HCT116 (cell line): ENCODE measurements at regions not wholly inside any gene's neighbourhood (a gene's known extent, or its start where the extent isn't known, plus 50 kb on each side); places are given as distances from the start of the nearest gene placed in this dataset.

Experiments used
- ATAC-seq: fragments of 200-7000 bp; cut with Tn5 transposase; 2 replicates; pipeline ENCODE4 v1.9.1; 2020; ENCODE audit warnings: mild to moderate bottlenecking, moderate library complexity
- BruUV-seq: library from RNA; stranded (reverse); fragments of 400-500 nt; replicated peaks from 2 replicates; lab custom pipeline; 2021; lab: Mats Ljungman, UMichigan
- CTCF ChIA-PET: fragments of 300-600 bp; sonication (Branson Sonifier 250); formaldehyde crosslinking; loops from one replicate; lab custom pipeline; 2021; ENCODE audit warnings: antibody characterized with exemption; lab: Charles Lee
- POLR2A ChIA-PET: fragments of 300-600, 350-600 bp; sonication (Branson Sonifier 250); formaldehyde crosslinking; loops from one replicate; lab custom pipeline; 2021; ENCODE audit warnings: antibody characterized with exemption; lab: Charles Lee
- RAD21 ChIA-PET, 2 experiments: fragments of 300-600 bp; sonication (Branson Sonifier 250); formaldehyde crosslinking; loops; one replicate each; lab custom pipeline; 2023; ENCODE audit warnings: low total read pairs in 2 of 2; ENCODE audit not compliant: uncharacterized antibody in 2 of 2, unreplicated experiment in 2 of 2, low non-redundant PET in 1 of 2; lab: Charles Lee
- DNase-seq: peaks from one replicate; pipeline ENCODE4 v3.0.0-alpha.2; 2010; ENCODE audit warnings: low read depth, low spot score
- H2AFZ ChIP-seq: fragments of 200-600 bp; shearing (Covaris generic), sonication (generic); 2 replicates; pipeline ENCODE4 v1.6.1; 2017; ENCODE audit warnings: low read depth, mixed run types, mixed read lengths, antibody characterized with exemption, low read length; ENCODE audit not compliant: poor library complexity, severe bottlenecking
- H3K27ac ChIP-seq: 2 replicates; pipeline ENCODE4 v1.5.1; 2012; ENCODE audit warnings: low read depth, low read length
- H3K27me3 ChIP-seq: fragments of 200-600 bp; sonication (generic); 2 replicates; pipeline ENCODE4 v1.6.1; 2016; ENCODE audit warnings: mixed run types, low read length, mixed read lengths; ENCODE audit not compliant: insufficient read depth
- H3K36me3 ChIP-seq, 2 experiments: fragments of 200-500 bp in 1 of 2; fragments of 200-600 bp in 1 of 2; sonication (Bioruptor generic) in 1 of 2; sonication (generic) in 1 of 2; 2 replicates each; pipeline versions ENCODE4 v1.5.1 to v1.6.1; 2014 to 2016; ENCODE audit warnings: low read length in 2 of 2, inconsistent platforms in 1 of 2, mixed read lengths in 1 of 2, mixed run types in 1 of 2; ENCODE audit not compliant: insufficient read depth in 2 of 2, control insufficient read depth in 1 of 2
- H3K4me1 ChIP-seq, 2 experiments: fragments of 200-600 bp in 1 of 2; sonication (generic) in 1 of 2; 2 replicates each; pipeline versions ENCODE4 v1.5.1 to v1.6.1; 2012 to 2017; ENCODE audit warnings: low read length in 2 of 2, inconsistent platforms in 1 of 2, mild to moderate bottlenecking in 1 of 2, mixed read lengths in 1 of 2, mixed run types in 1 of 2, moderate library complexity in 1 of 2; ENCODE audit not compliant: insufficient read depth in 2 of 2, control insufficient read depth in 1 of 2
- H3K4me2 ChIP-seq: fragments of 200-600 bp; sonication (generic); 2 replicates; pipeline ENCODE4 v1.6.1; 2017; ENCODE audit warnings: mixed run types, low read length, mixed read lengths
- H3K4me3 ChIP-seq, 2 experiments: fragments of 200-600 bp in 1 of 2; sonication (generic) in 1 of 2; replicated peaks in 1 of 2; 2 replicates each; pipeline ENCODE4 v1.5.1; 2011 to 2016; ENCODE audit warnings: low read length in 2 of 2, control low read depth in 1 of 2, low read depth in 1 of 2, mild to moderate bottlenecking in 1 of 2, mixed read lengths in 1 of 2, mixed run types in 1 of 2
- H3K79me2 ChIP-seq: fragments of 200-600 bp; sonication (generic); 2 replicates; pipeline ENCODE4 v1.6.1; 2017; ENCODE audit warnings: mild to moderate bottlenecking, mixed run types, low read length, moderate library complexity, mixed read lengths; ENCODE audit not compliant: insufficient read depth
- H3K9ac ChIP-seq: fragments of 200-600 bp; sonication (generic); 2 replicates; pipeline ENCODE4 v1.6.1; 2016; ENCODE audit warnings: low read length, mixed read lengths
- H3K9me2 ChIP-seq: fragments of 200-600 bp; sonication (generic), shearing (Covaris generic); 2 replicates; pipeline ENCODE4 v1.6.1; 2017; ENCODE audit warnings: mixed run types, mild to moderate bottlenecking, moderate library complexity; ENCODE audit not compliant: insufficient read depth
- H3K9me3 ChIP-seq, 2 experiments: fragments of 200-500 bp in 1 of 2; fragments of 200-600 bp in 1 of 2; sonication (Bioruptor generic) in 1 of 2; sonication (generic) in 1 of 2; 2 replicates each; pipeline ENCODE4 v1.6.1; 2014 to 2017; ENCODE audit warnings: low read length in 2 of 2, mixed read lengths in 2 of 2, inconsistent platforms in 1 of 2, low read depth in 1 of 2, mild to moderate bottlenecking in 1 of 2, mixed run types in 1 of 2, moderate library complexity in 1 of 2; ENCODE audit not compliant: control insufficient read depth in 1 of 2, insufficient read depth in 1 of 2
- H4K20me1 ChIP-seq: fragments of 200-600 bp; sonication (generic), shearing (Covaris generic); 2 replicates; pipeline ENCODE4 v1.6.1; 2017; ENCODE audit warnings: mixed run types, mild to moderate bottlenecking, moderate library complexity; ENCODE audit not compliant: insufficient read depth
- CTCF ChIP-seq, 3 experiments: fragments of 200-600 bp in 1 of 3; sonication (generic) in 1 of 3; IDR thresholded peaks in 2 of 3; conservative IDR thresholded peaks in 1 of 3; 2 replicates each; pipeline ENCODE4 v1.5.1; 2012 to 2017; ENCODE audit warnings: low read depth in 2 of 3, low read length in 2 of 3, antibody characterized with exemption in 1 of 3, borderline replicate concordance in 1 of 3, control low read depth in 1 of 3, mild to moderate bottlenecking in 1 of 3, mixed read lengths in 1 of 3, mixed run types in 1 of 3, moderate library complexity in 1 of 3; ENCODE audit not compliant: insufficient read depth in 1 of 3
- intact Hi-C: fragments of 100-400 bp; cut with micrococcal nuclease; formaldehyde crosslinking; loops from 2 replicates; pipeline ENCODE4 v1.10.0; 2022
- TF ChIP-seq, protein P1 (sequence below): IDR thresholded peaks from 2 replicates; pipeline ENCODE4 v1.6.1; 2012; ENCODE audit warnings: low read depth
- TF ChIP-seq, protein P2 (sequence below): IDR thresholded peaks from 2 replicates; pipeline ENCODE4 v1.6.1; 2012

GRCh38 chrX:150088042-150088441, 149.8 kb upstream of the EOLA2 start:
- intact Hi-C loops: no loop called here
- CTCF ChIA-PET: no interaction called here
- no peak for TF ChIP-seq CTCF (IDR thresholded peaks at IDR 0.05 in 2 of 3, conservative IDR thresholded peaks at IDR 0.05 in 1 of 3; ENCODE audit: borderline replicate concordance in 1 of 3, insufficient read depth in 1 of 3, low read depth in 2 of 3, low read length in 2 of 3)
- TF ChIP-seq, protein P1, sequence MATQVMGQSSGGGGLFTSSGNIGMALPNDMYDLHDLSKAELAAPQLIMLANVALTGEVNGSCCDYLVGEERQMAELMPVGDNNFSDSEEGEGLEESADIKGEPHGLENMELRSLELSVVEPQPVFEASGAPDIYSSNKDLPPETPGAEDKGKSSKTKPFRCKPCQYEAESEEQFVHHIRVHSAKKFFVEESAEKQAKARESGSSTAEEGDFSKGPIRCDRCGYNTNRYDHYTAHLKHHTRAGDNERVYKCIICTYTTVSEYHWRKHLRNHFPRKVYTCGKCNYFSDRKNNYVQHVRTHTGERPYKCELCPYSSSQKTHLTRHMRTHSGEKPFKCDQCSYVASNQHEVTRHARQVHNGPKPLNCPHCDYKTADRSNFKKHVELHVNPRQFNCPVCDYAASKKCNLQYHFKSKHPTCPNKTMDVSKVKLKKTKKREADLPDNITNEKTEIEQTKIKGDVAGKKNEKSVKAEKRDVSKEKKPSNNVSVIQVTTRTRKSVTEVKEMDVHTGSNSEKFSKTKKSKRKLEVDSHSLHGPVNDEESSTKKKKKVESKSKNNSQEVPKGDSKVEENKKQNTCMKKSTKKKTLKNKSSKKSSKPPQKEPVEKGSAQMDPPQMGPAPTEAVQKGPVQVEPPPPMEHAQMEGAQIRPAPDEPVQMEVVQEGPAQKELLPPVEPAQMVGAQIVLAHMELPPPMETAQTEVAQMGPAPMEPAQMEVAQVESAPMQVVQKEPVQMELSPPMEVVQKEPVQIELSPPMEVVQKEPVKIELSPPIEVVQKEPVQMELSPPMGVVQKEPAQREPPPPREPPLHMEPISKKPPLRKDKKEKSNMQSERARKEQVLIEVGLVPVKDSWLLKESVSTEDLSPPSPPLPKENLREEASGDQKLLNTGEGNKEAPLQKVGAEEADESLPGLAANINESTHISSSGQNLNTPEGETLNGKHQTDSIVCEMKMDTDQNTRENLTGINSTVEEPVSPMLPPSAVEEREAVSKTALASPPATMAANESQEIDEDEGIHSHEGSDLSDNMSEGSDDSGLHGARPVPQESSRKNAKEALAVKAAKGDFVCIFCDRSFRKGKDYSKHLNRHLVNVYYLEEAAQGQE: no peak
- TF ChIP-seq, protein P2, sequence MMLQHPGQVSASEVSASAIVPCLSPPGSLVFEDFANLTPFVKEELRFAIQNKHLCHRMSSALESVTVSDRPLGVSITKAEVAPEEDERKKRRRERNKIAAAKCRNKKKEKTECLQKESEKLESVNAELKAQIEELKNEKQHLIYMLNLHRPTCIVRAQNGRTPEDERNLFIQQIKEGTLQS: no peak
- TF ChIP-seq, all 23 proteins: peak for 0

More at GRCh38 chrX:150088042-150088441, 149.8 kb upstream of the EOLA2 start:
- Histone ChIP-seq H3K27me3 (no peaks in the 10 kb centered on the region), H3K9ac (no peak overlapping the region), H3K9me2 (no peaks in the 10 kb centered on the region), H4K20me1 (no peaks in the 10 kb centered on the region), H3K4me3 (no peak overlapping the region), H2AFZ (no peak overlapping the region), H3K4me2 (no peak overlapping the region), H3K9me3 (no peaks in the 10 kb centered on the region), H3K4me1 (no peaks in the 10 kb centered on the region), H3K79me2 (no peaks in the 10 kb centered on the region), H3K36me3 (no peaks in the 10 kb centered on the region), H3K27ac (no peak overlapping the region)
- BruUV-seq: no TSS peak
- RAD21 ChIA-PET: no interaction called here
- DNase-seq: no peak
- no peak for ATAC-seq
- POLR2A ChIA-PET: no interaction called here
